HG02852 (cell line): ENCODE measurements at regions not wholly inside any gene's neighbourhood (a gene's known extent, or its start where the extent isn't known, plus 50 kb on each side); places are given as distances from the start of the nearest gene placed in this dataset.
"Not testable (repeated sequence)": the region's sequence is repeated elsewhere in the genome, so short reads cannot be mapped to it uniquely, and the experiment has no call there.

Experiments used
- ATAC-seq: cut with Tn5 transposase; IDR thresholded peaks from one replicate; pipeline ENCODE4 v1.9.1; 2021; ENCODE audit warnings: mild to moderate bottlenecking, moderate library complexity; ENCODE audit not compliant: unreplicated experiment

DNA sequence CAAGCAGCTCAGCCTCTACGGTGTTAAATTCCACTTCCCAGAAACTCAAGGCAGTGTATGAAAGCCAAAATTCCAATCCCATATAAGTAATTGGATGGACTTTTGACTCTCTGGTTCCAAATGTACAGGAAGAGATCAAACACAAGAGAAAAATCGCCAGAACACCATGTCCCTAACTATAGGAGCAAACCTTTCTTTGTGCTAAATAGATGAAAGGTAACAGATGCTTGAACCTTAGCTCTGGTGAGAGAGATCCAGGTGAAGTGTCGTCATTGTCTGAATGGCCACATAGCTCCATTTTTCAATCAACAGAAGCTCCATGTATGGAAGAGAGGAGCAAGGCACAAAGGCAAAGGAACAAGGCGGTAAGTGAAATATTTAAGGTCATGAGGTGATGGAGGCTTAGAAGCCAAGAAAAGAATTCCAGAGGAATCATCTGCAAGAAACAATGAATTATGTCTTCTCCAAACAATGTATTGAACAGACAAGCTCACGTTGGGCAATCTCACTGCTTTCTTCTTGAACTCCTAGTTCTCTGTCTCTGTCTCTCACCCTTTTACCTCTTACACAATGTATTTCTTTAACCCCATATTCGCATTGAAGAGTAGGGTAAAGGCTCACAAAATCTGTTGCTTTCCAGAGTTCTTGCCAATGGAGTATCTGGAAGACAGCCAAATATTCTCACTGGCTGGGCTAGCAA is 585.1 kb downstream of the GATA3 start:
- no peak for ATAC-seq

GRCh38 chr10:8640301-8640700 is 585.8 kb downstream of the GATA3 start:
- ATAC-seq = no peak

DNA sequence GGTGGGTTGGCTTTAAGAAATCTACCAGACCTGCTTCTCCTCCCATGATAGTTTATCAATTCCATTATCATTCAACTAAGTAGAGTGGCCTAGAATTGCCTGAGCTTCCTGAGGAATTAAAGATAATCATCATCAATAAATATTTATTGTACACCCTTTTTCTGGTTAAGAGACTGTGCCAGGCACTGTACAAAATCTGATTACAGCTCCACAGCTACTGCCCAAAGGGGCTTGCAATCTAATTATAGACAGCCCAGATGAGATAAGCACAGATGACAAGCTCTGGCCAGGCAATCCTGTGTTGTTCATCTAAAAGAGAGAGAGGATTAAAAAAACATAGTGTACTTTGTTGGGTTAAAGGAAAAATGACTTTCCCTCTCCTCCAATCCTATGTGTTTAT is 586.4 kb downstream of the GATA3 start:
- ATAC-seq = no peak

DNA sequence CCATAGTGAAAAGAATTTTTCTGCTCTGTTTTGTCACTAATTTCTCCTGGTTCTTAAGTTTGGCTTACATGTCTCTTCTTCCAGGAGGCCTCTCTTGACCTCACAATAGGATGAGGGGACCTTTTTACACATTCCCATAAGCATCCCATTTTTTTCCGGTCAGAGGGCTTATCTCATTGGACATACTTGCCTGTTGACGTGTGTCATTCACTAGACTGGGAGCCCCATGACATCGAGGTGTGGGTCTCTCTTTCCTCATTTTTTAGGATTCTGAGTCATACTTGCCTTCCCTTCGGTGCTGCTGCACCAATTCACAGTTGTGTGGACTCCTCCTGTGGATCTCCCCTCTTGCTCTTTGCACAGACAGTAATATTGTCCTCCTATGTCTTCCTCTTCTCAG is 601.8 kb downstream of the GATA3 start:
- no peak for ATAC-seq

- no peak for ATAC-seq
These were observed 605.5 kb downstream of the GATA3 start for GRCh38 chr10:8659982-8660381.

DNA sequence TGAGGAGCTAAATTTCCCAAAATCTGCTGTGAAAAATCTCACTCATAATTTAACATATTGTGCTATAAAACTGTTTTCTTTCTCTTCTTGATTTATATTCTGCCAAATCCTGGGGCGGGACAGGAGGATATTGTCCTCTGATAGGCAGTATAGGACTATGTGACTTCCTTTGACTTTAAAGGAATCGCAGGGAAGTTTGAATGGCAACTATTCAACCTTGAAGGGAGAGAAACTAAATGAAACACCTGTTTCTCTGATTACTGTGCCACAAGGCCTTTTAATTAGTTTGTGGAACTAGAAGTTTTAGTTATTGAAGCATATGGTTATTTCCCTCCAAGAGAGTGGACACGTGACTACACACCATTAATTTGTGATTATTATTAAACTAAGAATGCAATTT is 607.4 kb downstream of the GATA3 start:
- no peak for ATAC-seq

DNA sequence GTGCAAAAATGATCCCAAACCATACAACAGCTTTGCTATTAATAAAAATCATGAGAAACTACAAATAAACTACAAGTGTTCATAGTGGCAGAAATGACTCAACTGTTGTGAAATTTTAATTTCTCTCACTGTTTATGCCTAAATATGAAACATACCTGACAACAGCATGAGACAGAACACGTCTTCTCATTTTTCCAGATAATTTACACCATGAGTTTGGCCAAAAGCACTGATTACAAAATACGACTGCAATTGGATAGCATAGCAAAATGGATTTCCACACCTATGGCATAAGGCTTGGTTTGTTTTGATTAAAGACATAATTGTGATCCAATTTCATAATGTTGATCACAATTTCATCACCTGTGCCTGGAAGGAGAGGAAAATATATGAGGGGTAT is 608.6 kb downstream of the GATA3 start:
- no peak for ATAC-seq

GRCh38 chr10:8665322-8665721 is 610.8 kb downstream of the GATA3 start:
- no peak for ATAC-seq

- ATAC-seq = no peak
These were observed 616.0 kb downstream of the GATA3 start for GRCh38 chr10:8670461-8670860.

DNA sequence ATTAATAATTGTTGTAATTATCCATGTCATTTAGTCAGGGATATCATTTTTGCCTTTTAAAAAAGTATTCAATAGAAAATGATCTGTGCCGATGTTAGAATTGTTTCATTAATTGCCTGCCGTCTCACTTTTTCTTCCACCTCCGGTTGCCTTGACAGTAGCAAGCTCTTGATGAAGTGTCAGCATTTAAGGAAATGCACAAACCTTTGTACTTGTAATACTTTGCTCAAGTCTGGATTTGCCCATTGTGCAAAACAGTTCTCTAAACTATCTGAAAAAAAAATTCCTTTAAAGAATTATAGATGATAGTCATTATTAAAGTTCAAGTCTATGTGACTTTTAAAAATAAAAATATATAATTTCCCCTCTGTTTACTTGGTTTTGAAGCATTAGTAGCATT is 619.7 kb downstream of the GATA3 start:
- no peak for ATAC-seq

- no peak for ATAC-seq
These were observed 623.2 kb downstream of the GATA3 start for GRCh38 chr10:8677642-8678041.

DNA sequence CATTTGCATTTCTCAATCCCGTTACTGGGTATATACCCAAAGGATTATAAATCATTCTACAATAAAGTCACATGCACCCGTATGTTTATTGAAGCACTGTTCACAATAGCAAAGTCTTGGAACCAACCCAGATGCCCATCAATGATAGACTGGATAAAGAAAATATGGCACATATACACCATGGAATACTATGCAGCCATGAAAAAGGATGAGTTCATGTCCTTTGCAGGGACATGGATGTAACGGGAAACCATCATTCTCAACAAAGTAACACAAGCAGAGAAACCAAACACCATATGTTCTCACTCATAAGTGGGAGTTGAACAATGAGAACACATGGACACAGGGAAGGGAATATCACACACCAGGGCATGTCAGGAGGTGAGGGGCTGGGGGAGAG is 630.4 kb downstream of the GATA3 start:
- ATAC-seq = not testable (repeated sequence)

DNA sequence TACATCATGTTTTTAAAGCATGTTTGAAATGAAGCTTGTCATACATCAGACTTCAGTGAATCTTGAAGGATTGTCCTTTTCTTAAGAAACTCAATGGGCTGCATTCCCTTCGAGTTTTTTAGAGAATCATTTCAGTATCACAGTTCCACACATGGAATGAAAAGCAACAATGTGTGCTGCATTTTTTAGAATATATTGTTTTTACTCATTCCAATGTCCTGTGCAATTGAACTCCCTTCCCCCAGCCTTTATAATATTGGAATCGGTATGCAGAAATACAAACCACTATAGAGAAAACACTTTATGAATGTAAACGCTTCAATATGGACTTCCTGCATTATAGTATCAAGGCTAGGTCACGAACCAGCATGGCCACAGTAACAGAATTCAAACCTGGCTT is 634.4 kb downstream of the GATA3 start:
- ATAC-seq = no peak

- no peak for ATAC-seq
These were observed 637.1 kb downstream of the GATA3 start for GRCh38 chr10:8691498-8692017.

DNA sequence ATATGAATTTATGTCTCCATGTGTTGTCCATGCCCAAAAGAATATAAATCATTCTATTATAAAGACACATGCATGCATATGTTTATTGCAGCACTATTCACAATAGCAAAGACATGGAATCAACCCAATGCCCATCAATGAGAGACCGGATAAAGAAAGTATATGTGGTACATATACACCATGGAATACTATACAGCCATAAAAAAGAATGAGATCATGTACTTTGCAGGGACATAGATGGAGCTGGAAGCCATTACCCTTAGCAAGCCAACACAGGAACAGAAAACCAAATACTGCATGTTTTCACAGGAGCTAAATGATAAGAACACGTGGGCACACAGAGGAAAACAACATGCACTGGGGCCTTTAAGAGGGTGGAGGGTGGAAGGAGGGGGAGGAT is 639.1 kb downstream of the GATA3 start:
- not testable (repeated sequence) for ATAC-seq

GRCh38 chr10:8696746-8697145 is 642.3 kb downstream of the GATA3 start:
- no peak for ATAC-seq

- no peak for ATAC-seq
These were observed 646.2 kb downstream of the GATA3 start for GRCh38 chr10:8700689-8701088.

GRCh38 chr10:8702181-8702580 is 647.7 kb downstream of the GATA3 start:
- ATAC-seq = no peak

GRCh38 chr10:8705415-8705814 is 650.9 kb downstream of the GATA3 start:
- no peak for ATAC-seq

DNA sequence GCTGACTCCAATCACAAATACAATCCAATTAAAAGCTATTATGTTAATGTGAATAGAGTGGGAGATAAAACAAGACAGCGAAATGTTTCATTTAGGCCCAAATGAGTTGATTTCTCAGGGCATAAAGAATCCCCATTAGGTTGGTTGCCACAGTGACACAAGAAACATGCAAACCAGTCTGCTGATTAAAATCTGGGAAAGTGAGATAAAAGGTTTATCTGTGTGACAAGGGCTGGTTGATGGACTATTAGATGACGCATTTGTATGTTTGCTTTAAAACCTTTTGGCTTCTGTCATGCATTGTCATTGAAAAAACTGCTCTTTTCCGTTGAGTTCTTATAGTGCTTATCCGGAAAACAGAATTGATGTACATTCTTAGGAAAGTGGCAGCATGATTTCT is 658.2 kb downstream of the GATA3 start:
- ATAC-seq = no peak

DNA sequence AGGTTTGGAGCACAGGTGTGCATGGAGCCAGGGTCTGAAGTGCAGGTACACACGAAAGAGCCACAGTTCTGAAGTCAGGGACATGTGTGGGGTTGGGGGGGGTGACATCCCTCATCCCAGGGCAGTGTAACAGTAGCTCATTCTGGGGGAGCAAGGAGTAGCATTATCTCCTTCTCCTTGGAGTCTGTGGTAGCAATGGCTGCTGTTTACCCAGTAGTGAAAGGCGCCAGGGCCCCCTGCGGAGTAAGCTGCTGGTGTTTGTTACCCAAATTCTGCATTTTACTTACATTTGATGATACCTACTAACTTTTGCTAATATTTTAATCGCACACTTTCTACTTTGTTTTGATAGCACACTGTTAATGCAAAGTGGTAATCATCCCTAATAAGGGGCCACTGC is 665.5 kb downstream of the GATA3 start:
- no peak for ATAC-seq

DNA sequence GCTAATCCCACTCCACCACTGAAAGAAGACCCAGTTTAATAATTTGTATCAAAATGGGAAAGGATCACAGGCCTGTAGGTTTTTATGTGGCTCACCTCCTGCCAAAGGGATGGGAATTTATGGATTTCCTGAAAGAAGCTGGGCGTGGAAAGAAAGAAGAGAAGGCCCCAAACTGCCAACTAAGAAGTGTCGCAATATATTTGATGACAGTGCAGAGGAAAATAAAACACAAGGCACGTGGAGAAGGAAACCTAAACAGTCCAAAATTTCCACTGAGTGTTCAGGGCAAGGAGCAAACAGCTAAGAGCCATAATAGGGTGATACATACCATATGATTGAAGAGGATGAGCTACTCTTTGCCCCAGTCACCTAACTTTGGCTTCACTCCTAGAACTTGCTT is 667.2 kb downstream of the GATA3 start:
- ATAC-seq = no peak

- no peak for ATAC-seq
These were observed 668.3 kb downstream of the GATA3 start for GRCh38 chr10:8722835-8723234.
